ENCODE measurements at regions not wholly inside any gene's neighbourhood (a gene's known extent, or its start where the extent isn't known, plus 50 kb on each side); places are given as distances from the start of the nearest gene placed in this dataset.

- Histone ChIP-seq H3K4me1 (ENCODE audit: control insufficient read depth, extremely low read depth, insufficient read depth, low read length) (peaks cover 6% of the 10 kb centered on the region), H3K9ac (replicated peaks; ENCODE audit: extremely low read depth, insufficient read depth, low read length) (no peak overlapping the region), H2AFZ (ENCODE audit: low read depth, low read length) (no peak overlapping the region), H3K79me2 (ENCODE audit: control insufficient read depth, insufficient read depth, low read length) (no peaks in the 10 kb centered on the region), H3K9me3 (replicated peaks; ENCODE audit: control insufficient read depth, insufficient read depth, low read length) (no peaks in the 10 kb centered on the region), H3K36me3 (ENCODE audit: control insufficient read depth in 2 of 2, extremely low read depth in 1 of 2, insufficient read depth in 2 of 2, low read length in 2 of 2) (no peaks in the 10 kb centered on the region), H3K27me3 (ENCODE audit: control insufficient read depth in 2 of 2, insufficient read depth in 2 of 2, low read length in 2 of 2) (no peaks in the 10 kb centered on the region), H3K4me3 (replicated peaks in 1 of 3; ENCODE audit: insufficient read depth in 1 of 3, low read depth in 1 of 3, low read length in 3 of 3) (no peak overlapping the region), H3K27ac (ENCODE audit: insufficient read depth, low read depth, low read length) (no peak overlapping the region), H3K4me2 (ENCODE audit: insufficient read depth, low read length) (no peak overlapping the region), H3K9me1 (replicated peaks; ENCODE audit: control insufficient read depth, extremely low read depth, insufficient read depth, low read length) (no peaks in the 10 kb centered on the region), H4K20me1 (replicated peaks; ENCODE audit: control insufficient read depth, extremely low read depth, insufficient read depth, low read length) (no peaks in the 10 kb centered on the region)
- dilution Hi-C loops (cut with MboI; ENCODE audit: extremely low pct_ligation_motif_present, low sequenced_read_pairs) (no loop called here), intact Hi-C loops (cut with micrococcal nuclease) (no loop called here)
- DNase-seq (ENCODE audit: low read depth, low spot score) (no peak), FAIRE-seq (no peak)
- CTCF ChIA-PET = interaction anchor here (1.0 to 3.5 kb wide), 3 partner anchors 11 to 165 kb away, joined by 3 to 76 read pairs (median 4); no protein-coding TSS in a partner anchor
- BruUV-seq (replicated peaks) = no TSS peak
- TF ChIP-seq JUN (IDR thresholded peaks at IDR 0.05; ENCODE audit: borderline replicate concordance, insufficient read depth, insufficient read length, low read depth) = peak; percentile 44
- no peak for TF ChIP-seq EZH2 (IDR thresholded peaks at IDR 0.05; ENCODE audit: borderline replicate concordance, low read depth, low read length, severe bottlenecking)
- peak; percentile 27 for TF ChIP-seq FOS (IDR thresholded peaks at IDR 0.05; ENCODE audit: borderline replicate concordance, insufficient read depth, low read length)
- POLR2A ChIA-PET = no interaction called here
Observed at GRCh38 chr1:221429264-221429663, 312.6 kb downstream of the DUSP10 start.

- Histone ChIP-seq H3K9ac (replicated peaks; ENCODE audit: extremely low read depth, insufficient read depth, low read length) (no peak overlapping the region), H3K4me2 (ENCODE audit: insufficient read depth, low read length) (no peak overlapping the region), H2AFZ (ENCODE audit: low read depth, low read length) (peak overlapping the region; percentile 50), H3K79me2 (ENCODE audit: control insufficient read depth, insufficient read depth, low read length) (no peaks in the 10 kb centered on the region), H3K4me1 (ENCODE audit: control insufficient read depth, extremely low read depth, insufficient read depth, low read length) (peaks cover 6% of the 10 kb centered on the region), H3K27ac (ENCODE audit: insufficient read depth, low read depth, low read length) (peak overlapping the region; percentile 11), H4K20me1 (replicated peaks; ENCODE audit: control insufficient read depth, extremely low read depth, insufficient read depth, low read length) (no peaks in the 10 kb centered on the region), H3K27me3 (ENCODE audit: control insufficient read depth in 2 of 2, insufficient read depth in 2 of 2, low read length in 2 of 2) (no peaks in the 10 kb centered on the region), H3K36me3 (ENCODE audit: control insufficient read depth in 2 of 2, extremely low read depth in 1 of 2, insufficient read depth in 2 of 2, low read length in 2 of 2) (no peaks in the 10 kb centered on the region), H3K9me3 (replicated peaks; ENCODE audit: control insufficient read depth, insufficient read depth, low read length) (no peaks in the 10 kb centered on the region), H3K9me1 (replicated peaks; ENCODE audit: control insufficient read depth, extremely low read depth, insufficient read depth, low read length) (no peaks in the 10 kb centered on the region), H3K4me3 (replicated peaks in 1 of 3; ENCODE audit: insufficient read depth in 1 of 3, low read depth in 1 of 3, low read length in 3 of 3) (no peak overlapping the region)
- ChIA-PET CTCF (interaction anchor here (1.0 to 3.5 kb wide), 11 partner anchors 12 to 1025 kb away, joined by 3 to 76 read pairs (median 4); no protein-coding TSS in a partner anchor), POLR2A (no interaction called here)
- dilution Hi-C loops (cut with MboI; ENCODE audit: extremely low pct_ligation_motif_present, low sequenced_read_pairs) = no loop called here
- no TSS peak for BruUV-seq (replicated peaks)
- DNase-seq (ENCODE audit: low read depth, low spot score) (peak; percentile 49), FAIRE-seq (no peak)
- TF ChIP-seq MAX (IDR thresholded peaks at IDR 0.05; ENCODE audit: insufficient read depth, insufficient read length) (no peak), EZH2 (IDR thresholded peaks at IDR 0.05; ENCODE audit: borderline replicate concordance, low read depth, low read length, severe bottlenecking) (no peak), GATA2 (IDR thresholded peaks at IDR 0.05; ENCODE audit: insufficient read depth, insufficient read length, low read depth, low read length) (no peak), POLR2A (IDR thresholded peaks at IDR 0.05; ENCODE audit: low read depth, low read length) (no peak), CTCF (IDR thresholded peaks at IDR 0.05; ENCODE audit: extremely low read depth in 1 of 2, insufficient read depth in 1 of 2, low read depth in 1 of 2, low read length in 2 of 2) (no peak), MYC (IDR thresholded peaks at IDR 0.05; ENCODE audit: low read depth, low read length) (no peak), FOS (IDR thresholded peaks at IDR 0.05; ENCODE audit: borderline replicate concordance, insufficient read depth, low read length) (no peak), JUN (IDR thresholded peaks at IDR 0.05; ENCODE audit: borderline replicate concordance, insufficient read depth, insufficient read length, low read depth) (no peak), POLR2AphosphoS5 (IDR thresholded peaks at IDR 0.05; ENCODE audit: insufficient read depth, low read depth, low read length) (no peak)
- intact Hi-C loops (cut with micrococcal nuclease) = no loop called here
Observed at GRCh38 chr1:221430152-221430960, 311.5 kb downstream of the DUSP10 start.
